ENCODE measurements at regions not wholly inside any gene's neighbourhood (a gene's known extent, or its start where the extent isn't known, plus 50 kb on each side); places are given as distances from the start of the nearest gene placed in this dataset.

- Mint-ChIP-seq H3K4me3 (no peak overlapping the region), H3K36me3 (no peaks in the 10 kb centered on the region), H3K27me3 (no peaks in the 10 kb centered on the region)
These were observed 510.6 kb downstream of the RAB28 start for GRCh38 chr4:12973522-12973921.

GRCh38 chr4:12968345-12968744 is 515.8 kb downstream of the RAB28 start:
- peaks cover 19% of the 10 kb centered on the region for H3K4me1 Mint-ChIP-seq (ENCODE audit: unreplicated experiment)
- no peaks in the 10 kb centered on the region for H3K9me3 Mint-ChIP-seq
- no peak for DNase-seq (ENCODE audit: extremely low spot score, unreplicated experiment)
- H3K4me3 Mint-ChIP-seq, result no peak overlapping the region
- H3K27me3 Mint-ChIP-seq, result no peaks in the 10 kb centered on the region
- H3K27ac Mint-ChIP-seq, result no peak overlapping the region
- H3K36me3 Mint-ChIP-seq, result no peaks in the 10 kb centered on the region
- TF ChIP-seq, protein P1, sequence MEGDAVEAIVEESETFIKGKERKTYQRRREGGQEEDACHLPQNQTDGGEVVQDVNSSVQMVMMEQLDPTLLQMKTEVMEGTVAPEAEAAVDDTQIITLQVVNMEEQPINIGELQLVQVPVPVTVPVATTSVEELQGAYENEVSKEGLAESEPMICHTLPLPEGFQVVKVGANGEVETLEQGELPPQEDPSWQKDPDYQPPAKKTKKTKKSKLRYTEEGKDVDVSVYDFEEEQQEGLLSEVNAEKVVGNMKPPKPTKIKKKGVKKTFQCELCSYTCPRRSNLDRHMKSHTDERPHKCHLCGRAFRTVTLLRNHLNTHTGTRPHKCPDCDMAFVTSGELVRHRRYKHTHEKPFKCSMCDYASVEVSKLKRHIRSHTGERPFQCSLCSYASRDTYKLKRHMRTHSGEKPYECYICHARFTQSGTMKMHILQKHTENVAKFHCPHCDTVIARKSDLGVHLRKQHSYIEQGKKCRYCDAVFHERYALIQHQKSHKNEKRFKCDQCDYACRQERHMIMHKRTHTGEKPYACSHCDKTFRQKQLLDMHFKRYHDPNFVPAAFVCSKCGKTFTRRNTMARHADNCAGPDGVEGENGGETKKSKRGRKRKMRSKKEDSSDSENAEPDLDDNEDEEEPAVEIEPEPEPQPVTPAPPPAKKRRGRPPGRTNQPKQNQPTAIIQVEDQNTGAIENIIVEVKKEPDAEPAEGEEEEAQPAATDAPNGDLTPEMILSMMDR (conservative IDR thresholded peaks at IDR 0.05), result no peak

More at GRCh38 chr4:12973522-12973921, 510.6 kb downstream of the RAB28 start:
- Mint-ChIP-seq H3K27ac (no peak overlapping the region), H3K9me3 (no peaks in the 10 kb centered on the region), H3K4me1 (ENCODE audit: unreplicated experiment) (no peaks in the 10 kb centered on the region)
- TF ChIP-seq, protein P1 (conservative IDR thresholded peaks at IDR 0.05), result no peak
- DNase-seq (ENCODE audit: extremely low spot score, unreplicated experiment), result no peak

GRCh38 chr4:12966726-12967125 is 517.4 kb downstream of the RAB28 start:
- Mint-ChIP-seq H3K27ac (no peak overlapping the region), H3K4me3 (no peak overlapping the region), H3K4me1 (ENCODE audit: unreplicated experiment) (peaks cover 19% of the 10 kb centered on the region), H3K9me3 (no peaks in the 10 kb centered on the region), H3K27me3 (no peaks in the 10 kb centered on the region), H3K36me3 (no peaks in the 10 kb centered on the region)
- TF ChIP-seq, protein P1 (conservative IDR thresholded peaks at IDR 0.05), result no peak
- DNase-seq (ENCODE audit: extremely low spot score, unreplicated experiment), result no peak

- H3K9me3 Mint-ChIP-seq, result no peaks in the 10 kb centered on the region
- H3K27ac Mint-ChIP-seq, result no peak overlapping the region
- H3K4me3 Mint-ChIP-seq, result no peak overlapping the region
- no peaks in the 10 kb centered on the region for H3K36me3 Mint-ChIP-seq
- TF ChIP-seq, protein P1 (conservative IDR thresholded peaks at IDR 0.05), result no peak
- no peak for DNase-seq (ENCODE audit: extremely low spot score, unreplicated experiment)
- H3K4me1 Mint-ChIP-seq (ENCODE audit: unreplicated experiment), result peaks cover 19% of the 10 kb centered on the region
- H3K27me3 Mint-ChIP-seq, result no peaks in the 10 kb centered on the region
These were observed 518.8 kb downstream of the RAB28 start for GRCh38 chr4:12965334-12965733.

GRCh38 chr4:12963912-12964311 is 520.2 kb downstream of the RAB28 start:
- Mint-ChIP-seq H3K27me3 (peaks cover 7% of the 10 kb centered on the region), H3K36me3 (no peaks in the 10 kb centered on the region), H3K4me3 (no peak overlapping the region), H3K9me3 (no peaks in the 10 kb centered on the region), H3K27ac (no peak overlapping the region), H3K4me1 (ENCODE audit: unreplicated experiment) (peaks cover 19% of the 10 kb centered on the region)
- no peak for DNase-seq (ENCODE audit: extremely low spot score, unreplicated experiment)
- TF ChIP-seq, protein P1 (conservative IDR thresholded peaks at IDR 0.05), result no peak

GRCh38 chr4:12963291-12963690 is 520.8 kb downstream of the RAB28 start:
- Mint-ChIP-seq H3K36me3 (no peaks in the 10 kb centered on the region), H3K4me1 (ENCODE audit: unreplicated experiment) (peaks cover 19% of the 10 kb centered on the region), H3K9me3 (no peaks in the 10 kb centered on the region), H3K27me3 (peaks cover 7% of the 10 kb centered on the region), H3K4me3 (no peak overlapping the region), H3K27ac (no peak overlapping the region)
- DNase-seq (ENCODE audit: extremely low spot score, unreplicated experiment), result no peak
- TF ChIP-seq, protein P1 (conservative IDR thresholded peaks at IDR 0.05), result no peak

All from type B pancreatic cell (in vitro differentiated cells).